HG03159 (cell line): ENCODE measurements at regions not wholly inside any gene's neighbourhood (a gene's known extent, or its start where the extent isn't known, plus 50 kb on each side); places are given as distances from the start of the nearest gene placed in this dataset.
"Not testable (repeated sequence)": the region's sequence is repeated elsewhere in the genome, so short reads cannot be mapped to it uniquely, and the experiment has no call there.

Experiments used
- ATAC-seq: cut with Tn5 transposase; IDR thresholded peaks from one replicate; pipeline ENCODE4 v1.9.1; 2021; ENCODE audit warnings: mild to moderate bottlenecking, moderate library complexity; ENCODE audit not compliant: unreplicated experiment

GRCh38 chr3:176093892-176094291 is 1103.4 kb downstream of the TBL1XR1 start:
- not testable (repeated sequence) for ATAC-seq

DNA sequence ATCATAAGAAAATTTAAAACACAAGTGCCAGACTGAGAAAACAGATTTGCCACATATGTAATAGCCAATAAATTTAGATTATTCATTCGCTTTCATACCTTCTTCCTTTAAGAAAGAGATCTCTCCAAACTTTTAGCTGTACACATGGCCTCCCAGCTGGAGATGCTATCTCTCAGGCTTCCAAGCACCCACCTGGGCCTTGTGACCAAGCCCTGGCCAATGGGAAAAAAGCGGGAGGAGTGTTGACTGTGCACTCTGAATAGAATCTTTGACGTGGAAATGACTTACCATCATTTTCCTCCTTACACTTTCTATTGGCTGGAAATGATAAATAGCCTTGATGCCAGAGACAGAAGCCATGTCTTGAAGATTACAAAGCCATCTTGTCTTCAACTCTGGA is 1106.6 kb downstream of the TBL1XR1 start:
- no peak for ATAC-seq

DNA sequence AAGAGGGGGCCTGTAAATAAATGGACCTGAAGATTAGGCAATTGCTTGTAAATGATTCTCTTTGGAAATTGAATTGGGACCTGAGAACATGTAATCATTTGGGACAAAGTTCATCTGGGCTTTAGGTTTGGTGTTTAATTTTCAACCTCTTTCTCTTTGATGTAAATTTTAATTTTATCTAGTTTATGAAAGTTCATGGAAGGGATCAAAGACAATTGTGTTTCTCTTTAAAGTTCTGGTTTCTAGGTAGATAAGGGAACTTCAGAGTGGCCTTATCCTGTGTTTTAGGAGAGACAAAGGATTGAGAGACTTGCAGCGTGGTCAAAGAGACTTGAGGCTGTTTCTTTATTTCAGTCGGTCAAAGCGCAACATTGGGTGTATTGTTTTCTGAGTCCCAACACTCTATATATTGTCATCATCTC is 1108.3 kb downstream of the TBL1XR1 start:
- no peak for ATAC-seq

- ATAC-seq: no peak
Measured at GRCh38 chr3:176087066-176087697, 1110.1 kb downstream of the TBL1XR1 start.

- ATAC-seq: no peak
Measured at GRCh38 chr3:176079785-176080184, 1117.5 kb downstream of the TBL1XR1 start.

DNA sequence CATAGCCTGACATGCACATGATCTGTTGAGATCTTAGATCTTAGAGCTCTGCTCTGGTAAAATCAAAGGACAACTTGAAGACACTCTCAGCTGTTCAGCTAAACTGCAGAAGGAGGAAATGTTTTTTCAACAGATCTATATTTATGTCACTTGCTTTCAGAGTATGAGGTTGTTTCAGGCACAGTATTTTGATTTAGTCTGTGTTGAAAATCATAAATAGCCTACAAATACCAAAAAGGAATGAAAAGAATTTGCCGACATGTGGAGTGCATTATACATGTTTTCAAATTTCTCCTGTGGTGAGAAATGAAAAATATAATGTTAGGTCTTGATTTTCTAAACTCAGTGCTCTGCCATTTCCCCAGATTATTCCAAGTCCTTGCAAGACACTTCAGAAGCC is 1118.4 kb downstream of the TBL1XR1 start:
- ATAC-seq: no peak

- ATAC-seq: no peak
Measured at GRCh38 chr3:176075491-176075890, 1121.8 kb downstream of the TBL1XR1 start.

- no peak for ATAC-seq
Measured at GRCh38 chr3:176075046-176075445, 1122.2 kb downstream of the TBL1XR1 start.

DNA sequence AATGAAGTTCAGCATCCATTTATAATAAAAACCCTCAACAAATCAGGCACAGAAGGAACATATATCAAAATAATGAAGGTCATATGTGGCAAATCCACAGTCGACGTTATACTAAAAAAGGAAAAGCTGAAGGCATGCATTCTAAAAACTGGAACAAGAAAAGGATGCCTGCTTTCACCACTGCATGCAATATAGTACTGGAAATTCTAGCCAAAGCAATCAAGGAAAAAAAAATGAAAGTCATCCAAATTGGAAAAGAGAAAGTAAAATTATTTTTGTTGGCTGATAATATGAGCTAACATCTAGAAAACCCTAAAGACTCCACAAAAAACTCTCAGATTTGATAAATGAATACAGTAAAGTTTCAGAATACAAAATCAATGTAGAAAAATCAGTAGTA is 1123.2 kb downstream of the TBL1XR1 start:
- ATAC-seq: no peak

DNA sequence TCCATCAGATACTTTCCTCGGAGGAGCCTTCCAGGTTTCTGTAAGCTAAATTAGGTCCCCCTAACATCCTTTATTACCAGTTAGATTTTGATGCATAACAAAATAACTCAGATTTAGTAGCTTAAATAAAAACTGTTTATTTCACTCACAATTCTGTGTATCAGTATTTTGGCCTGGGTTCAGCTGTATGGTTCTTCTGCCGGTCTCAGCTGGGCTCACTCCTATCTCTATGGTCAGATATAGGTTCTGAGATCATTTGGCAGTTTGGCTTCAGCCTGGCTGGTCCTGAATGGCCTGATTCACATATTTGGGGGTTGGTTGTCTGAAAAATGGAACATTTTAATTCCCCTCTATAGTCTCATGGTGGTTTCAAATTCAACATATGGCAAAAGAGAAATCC is 1125.3 kb downstream of the TBL1XR1 start:
- ATAC-seq: no peak

GRCh38 chr3:176068750-176069149 is 1128.5 kb downstream of the TBL1XR1 start:
- no peak for ATAC-seq

GRCh38 chr3:176058856-176059255 is 1138.4 kb downstream of the TBL1XR1 start:
- no peak for ATAC-seq

GRCh38 chr3:176055836-176056235 is 1141.4 kb downstream of the TBL1XR1 start:
- ATAC-seq: no peak

GRCh38 chr3:176051766-176052165 is 1145.5 kb downstream of the TBL1XR1 start:
- ATAC-seq: no peak

DNA sequence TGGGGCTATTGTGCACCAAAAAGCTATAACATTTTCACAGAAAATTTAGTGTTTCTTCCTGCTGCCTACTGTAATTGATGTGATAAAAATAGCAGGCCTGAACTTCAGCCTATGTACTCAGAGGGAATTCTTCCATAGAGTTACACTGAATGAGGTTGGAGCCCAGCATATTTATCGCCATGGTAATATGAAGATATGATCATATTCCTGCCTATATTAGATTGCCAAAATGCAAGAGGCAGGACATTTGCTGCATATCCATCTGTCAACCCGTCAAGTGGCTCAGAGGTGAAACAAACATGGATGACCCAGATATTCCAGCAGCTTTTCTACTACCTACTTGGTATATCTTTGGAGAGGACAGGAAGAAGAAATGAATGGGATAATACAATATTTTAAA is 1150.6 kb downstream of the TBL1XR1 start:
- ATAC-seq: no peak

DNA sequence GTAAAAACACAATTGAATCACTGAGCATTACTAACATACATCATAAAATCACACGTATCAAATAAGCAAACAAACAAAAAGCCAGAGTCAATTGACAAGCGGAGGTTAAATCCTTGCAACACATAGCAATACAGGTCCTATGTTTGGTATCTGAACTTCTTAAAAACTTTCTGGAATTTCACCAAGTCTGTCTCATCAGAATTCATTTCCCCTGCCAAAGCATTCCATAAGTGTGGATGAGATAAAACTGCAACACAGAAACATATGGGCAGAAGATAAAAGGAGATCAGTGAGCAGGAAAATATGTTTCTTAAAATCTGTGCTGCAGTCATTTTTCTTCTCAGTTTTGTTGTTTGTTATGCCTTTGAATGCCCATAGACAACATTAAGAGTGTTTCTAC is 1155.5 kb downstream of the TBL1XR1 start:
- no peak for ATAC-seq

DNA sequence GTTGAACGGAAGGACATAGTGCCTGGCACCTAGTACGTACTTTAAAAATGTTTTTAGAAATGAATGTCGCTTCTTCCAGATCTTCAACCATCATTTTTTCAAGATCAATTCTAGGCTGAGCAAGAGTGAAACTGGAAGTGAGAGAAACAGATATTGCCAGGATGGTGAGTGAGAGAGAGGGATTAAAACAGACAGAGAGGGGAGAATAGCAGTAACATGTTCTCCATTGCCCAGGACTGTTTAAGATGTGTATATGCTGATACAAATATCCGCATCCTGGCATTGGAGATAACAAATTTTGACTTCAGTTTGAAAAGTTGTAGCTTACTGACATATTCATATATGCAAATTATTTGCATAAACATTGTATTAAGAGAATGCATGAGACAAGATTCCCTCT is 1156.1 kb downstream of the TBL1XR1 start:
- ATAC-seq: no peak

DNA sequence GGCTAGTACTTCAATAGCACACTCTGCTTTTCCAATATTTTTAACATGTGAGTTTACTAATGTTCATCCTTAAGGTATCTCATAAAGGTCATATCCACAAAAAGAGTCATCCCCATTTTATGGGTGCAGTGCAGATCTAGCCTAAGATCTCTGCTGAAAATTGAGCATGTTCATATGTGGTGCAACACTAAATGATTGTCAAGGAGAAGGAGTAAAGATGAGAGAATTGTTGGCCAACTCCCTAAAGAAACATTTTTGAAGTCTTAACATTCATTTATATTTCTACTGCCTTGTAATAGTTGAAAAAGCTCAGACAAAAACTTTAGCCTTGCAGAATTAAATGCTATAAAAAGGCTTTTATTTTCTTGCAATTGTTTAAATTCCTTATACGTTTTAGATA is 1159.6 kb downstream of the TBL1XR1 start:
- no peak for ATAC-seq

GRCh38 chr3:176032043-176032442 is 1165.2 kb downstream of the TBL1XR1 start:
- ATAC-seq: no peak

GRCh38 chr3:176016203-176016602 is 1157.1 kb downstream of the NAALADL2 start:
- ATAC-seq: not testable (repeated sequence)

DNA sequence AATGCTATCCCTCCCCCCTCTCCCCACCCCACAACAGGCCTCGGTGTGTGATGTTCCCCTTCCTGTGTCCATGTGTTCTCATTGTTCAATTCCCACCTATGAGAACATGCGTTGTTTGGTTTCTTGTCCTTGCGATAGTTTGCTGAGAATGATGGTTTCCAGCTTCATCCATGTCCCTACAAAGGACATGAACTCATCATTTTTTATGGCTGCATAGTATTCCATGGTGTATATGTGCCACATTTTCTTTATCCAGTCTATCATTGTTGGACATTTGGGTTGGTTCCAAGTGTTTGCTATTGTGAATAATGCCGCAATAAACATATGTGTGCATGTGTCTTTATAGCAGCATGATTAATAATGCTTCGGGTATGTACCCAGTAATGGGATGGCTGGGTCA is 1156.1 kb downstream of the NAALADL2 start:
- ATAC-seq: not testable (repeated sequence)

DNA sequence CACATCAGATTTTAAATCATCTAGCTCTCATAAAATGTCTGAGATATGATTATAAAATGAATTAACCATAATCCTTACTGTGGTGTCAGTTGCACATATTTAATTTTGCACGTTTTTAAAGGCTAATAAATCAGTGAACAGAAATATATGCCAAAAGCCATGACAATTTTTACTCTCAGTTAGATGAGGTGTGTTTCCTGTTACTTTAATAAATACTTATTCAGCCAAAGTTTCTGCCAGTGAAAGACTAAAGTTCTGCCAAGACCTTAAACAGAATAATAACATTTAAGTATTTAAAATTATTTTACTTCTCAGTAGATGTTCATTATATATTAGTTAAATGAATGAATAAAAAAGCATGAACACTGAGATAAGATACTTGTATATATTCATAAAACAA is 1150.1 kb downstream of the NAALADL2 start:
- ATAC-seq: no peak

DNA sequence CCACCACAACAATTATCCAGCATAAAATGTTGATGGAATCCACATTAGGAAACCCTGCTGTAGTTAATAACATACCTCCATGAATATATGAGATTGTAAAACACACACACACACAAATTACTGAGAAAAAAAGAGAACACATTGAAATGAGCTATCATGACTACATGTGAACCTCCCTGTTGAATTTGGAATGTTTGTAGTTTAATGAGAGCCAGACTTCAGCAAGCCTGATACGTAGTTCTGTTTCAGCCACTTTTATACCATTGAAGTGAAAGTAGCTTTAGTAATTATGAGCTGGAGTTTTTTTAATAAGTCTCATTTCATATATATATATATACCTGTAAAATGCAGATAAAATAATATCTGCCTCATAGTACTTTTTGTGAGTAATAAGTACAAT is 1146.4 kb downstream of the NAALADL2 start:
- ATAC-seq: no peak
